Activated naive CD8-positive, alpha-beta T cell treated with anti-CD3 and anti-CD28 coated beads, Interleukin-2, amount 50 U/mL, for 24 hours (primary cell): ENCODE measurements at regions not wholly inside any gene's neighbourhood (a gene's known extent, or its start where the extent isn't known, plus 50 kb on each side); places are given as distances from the start of the nearest gene placed in this dataset.
A peak's percentile ranks its signal among the peaks of the same experiment; 100 is the strongest.
"Not testable (repeated sequence)": the region's sequence is repeated elsewhere in the genome, so short reads cannot be mapped to it uniquely, and the experiment has no call there.

Source experiments
- ATAC-seq: fragments of 150-1000 bp; cut with Tn5 transposase; one replicate; pipeline ENCODE4 v1.10.0; 2021
- DNase-seq: peaks from one replicate; pipeline ENCODE4 v3.0.0; 2021
- H3K27ac Mint-ChIP-seq: one replicate; pipeline ENCODE4 v1.8.0; 2021; ENCODE audit warnings: mild to moderate bottlenecking, mixed read lengths
- H3K27me3 Mint-ChIP-seq: one replicate; pipeline ENCODE4 v1.8.0; 2021; ENCODE audit warnings: mixed read lengths
- H3K36me3 Mint-ChIP-seq: one replicate; pipeline ENCODE4 v1.8.0; 2021; ENCODE audit warnings: low read depth, mixed read lengths
- H3K4me1 Mint-ChIP-seq: one replicate; pipeline ENCODE4 v1.8.0; 2021; ENCODE audit warnings: mixed read lengths
- H3K4me3 Mint-ChIP-seq: one replicate; pipeline ENCODE4 v1.8.0; 2021; ENCODE audit warnings: mild to moderate bottlenecking, moderate library complexity, mixed read lengths
- H3K9me3 Mint-ChIP-seq: one replicate; pipeline ENCODE4 v1.8.0; 2021; ENCODE audit warnings: mixed read lengths

DNA sequence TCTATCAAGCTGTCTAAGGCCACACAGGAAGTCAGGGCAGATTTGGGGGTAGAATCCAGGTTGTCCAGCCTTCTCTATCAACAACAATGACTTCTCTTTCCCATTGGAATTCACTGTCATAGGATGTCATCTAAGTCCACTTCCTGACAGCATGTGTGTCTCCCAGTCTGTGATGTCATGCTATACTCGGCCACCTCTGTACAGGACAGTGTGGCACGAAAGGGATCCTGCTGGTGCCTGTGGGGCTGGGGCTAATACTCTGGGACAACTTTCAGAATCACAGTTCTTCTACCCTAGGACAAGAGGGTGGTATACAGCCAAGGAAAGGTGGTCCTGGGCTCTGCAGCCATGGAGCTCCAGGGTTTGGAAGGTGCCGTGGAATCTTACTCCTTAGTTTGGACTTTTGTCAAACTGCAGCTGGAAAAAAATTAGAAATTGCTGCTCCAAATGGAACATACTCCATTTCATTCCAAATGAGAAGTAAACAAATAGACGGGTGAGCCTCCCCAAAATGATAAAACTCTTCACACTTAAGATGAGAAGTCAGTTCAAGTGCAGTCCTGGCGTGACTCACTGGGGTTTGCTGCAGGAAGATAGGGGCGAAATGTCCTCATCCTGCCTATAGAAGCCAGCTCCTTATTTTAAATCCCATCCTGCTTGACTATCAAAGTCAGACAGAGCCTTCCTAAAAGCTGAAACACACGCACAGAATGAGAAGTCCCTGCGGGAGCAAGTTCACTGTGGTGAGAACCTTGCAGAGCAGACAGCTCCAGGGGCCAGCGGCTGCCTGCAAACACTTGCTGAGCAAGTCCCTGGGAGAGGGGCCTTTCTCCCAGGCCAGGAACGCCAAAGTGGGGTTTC, 144.2 kb upstream of the PLGLB2 start:
- not testable (repeated sequence) for H3K27ac Mint-ChIP-seq, H3K9me3 Mint-ChIP-seq, ATAC-seq, H3K4me3 Mint-ChIP-seq, H3K36me3 Mint-ChIP-seq, H3K4me1 Mint-ChIP-seq, H3K27me3 Mint-ChIP-seq, DNase-seq

DNA sequence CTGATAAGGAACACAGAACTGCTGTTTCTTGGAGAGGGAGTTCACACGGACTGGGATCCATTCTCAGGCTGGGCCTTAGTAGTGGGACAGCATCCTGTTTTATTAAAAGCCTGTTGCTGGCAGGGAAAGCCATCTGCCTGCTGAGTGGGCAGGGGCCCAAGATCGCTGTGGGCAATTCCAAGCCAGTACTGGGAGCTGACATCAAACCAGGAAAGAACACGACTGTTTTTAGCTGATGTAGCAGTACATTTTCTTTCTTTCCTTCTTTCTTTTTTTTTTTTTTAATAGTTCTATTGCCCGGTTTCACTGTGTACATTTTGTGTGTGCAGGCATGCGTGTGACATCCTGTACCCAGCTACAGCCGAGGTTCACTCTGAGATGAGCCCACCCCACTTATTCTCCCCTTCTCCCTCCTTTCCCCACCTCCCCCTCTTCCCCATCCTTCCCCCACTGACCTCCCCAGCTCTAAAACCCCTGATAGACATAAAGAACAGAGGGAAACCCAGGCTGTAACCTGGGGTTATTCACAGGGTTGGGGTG, 143.5 kb upstream of the PLGLB2 start:
- not testable (repeated sequence) for H3K27me3 Mint-ChIP-seq, H3K9me3 Mint-ChIP-seq, H3K4me3 Mint-ChIP-seq, DNase-seq, H3K36me3 Mint-ChIP-seq, H3K4me1 Mint-ChIP-seq, ATAC-seq, H3K27ac Mint-ChIP-seq

DNA sequence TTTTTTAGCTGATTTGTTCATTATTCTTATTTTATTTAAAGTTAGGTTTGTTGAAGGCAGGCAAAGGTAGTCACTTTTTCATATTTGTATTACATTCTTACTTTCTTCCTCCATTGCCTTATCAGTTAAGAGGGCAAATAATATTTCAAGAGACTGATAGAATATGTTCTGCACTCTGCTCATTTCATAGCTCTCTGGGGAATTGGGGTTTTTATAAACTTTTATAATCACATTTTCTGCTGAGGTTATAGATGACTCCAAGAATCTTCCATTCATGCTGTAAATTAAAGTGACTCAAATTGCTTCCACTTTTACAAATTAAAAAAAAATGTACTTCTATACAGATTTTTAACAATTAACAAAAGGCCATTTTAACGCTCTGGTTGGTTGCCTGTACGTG, 142.9 kb upstream of the PLGLB2 start:
- H3K4me1 Mint-ChIP-seq, H3K27ac Mint-ChIP-seq, H3K4me3 Mint-ChIP-seq, DNase-seq, H3K36me3 Mint-ChIP-seq, H3K9me3 Mint-ChIP-seq, ATAC-seq, H3K27me3 Mint-ChIP-seq: not testable (repeated sequence)

DNA sequence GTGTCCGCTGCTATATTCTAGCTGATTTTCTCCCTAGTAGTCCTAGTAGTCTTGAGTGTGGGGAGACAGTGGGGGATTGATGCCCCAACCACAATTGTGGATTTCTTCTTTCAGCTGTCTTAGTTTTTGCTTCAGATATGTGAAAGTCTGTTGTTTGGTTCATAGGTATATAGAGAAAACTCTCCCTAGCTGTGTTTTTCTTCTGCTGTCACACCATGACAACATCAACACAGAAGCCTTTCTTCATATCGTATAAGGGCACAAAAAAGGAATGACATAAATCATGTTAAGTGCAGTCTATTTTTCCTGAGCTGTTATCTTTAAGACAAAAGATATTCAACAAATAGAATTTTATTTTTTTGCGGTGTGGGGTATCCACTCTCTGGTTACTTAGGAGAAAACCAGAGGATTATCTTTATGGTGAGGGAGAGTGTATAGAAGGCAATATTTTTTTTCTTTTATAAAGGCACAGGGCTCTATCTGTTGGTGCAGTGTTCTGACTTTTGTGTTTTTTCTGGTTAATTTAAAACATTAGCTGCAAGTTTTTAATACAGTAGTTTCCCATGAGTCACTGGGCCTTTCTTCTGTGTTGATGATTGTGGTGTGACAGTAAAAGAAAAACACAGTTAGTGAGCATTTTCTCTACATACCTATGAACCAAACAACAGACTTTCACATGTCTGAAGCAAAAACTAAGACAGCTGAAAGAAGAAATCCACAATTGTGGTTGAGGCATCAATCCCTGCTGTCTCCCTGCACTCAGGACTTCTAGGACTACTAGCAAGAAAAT, 139.3 kb upstream of the PLGLB2 start:
- DNase-seq, H3K4me3 Mint-ChIP-seq, H3K4me1 Mint-ChIP-seq, ATAC-seq, H3K27ac Mint-ChIP-seq, H3K9me3 Mint-ChIP-seq, H3K27me3 Mint-ChIP-seq, H3K36me3 Mint-ChIP-seq: not testable (repeated sequence)

DNA sequence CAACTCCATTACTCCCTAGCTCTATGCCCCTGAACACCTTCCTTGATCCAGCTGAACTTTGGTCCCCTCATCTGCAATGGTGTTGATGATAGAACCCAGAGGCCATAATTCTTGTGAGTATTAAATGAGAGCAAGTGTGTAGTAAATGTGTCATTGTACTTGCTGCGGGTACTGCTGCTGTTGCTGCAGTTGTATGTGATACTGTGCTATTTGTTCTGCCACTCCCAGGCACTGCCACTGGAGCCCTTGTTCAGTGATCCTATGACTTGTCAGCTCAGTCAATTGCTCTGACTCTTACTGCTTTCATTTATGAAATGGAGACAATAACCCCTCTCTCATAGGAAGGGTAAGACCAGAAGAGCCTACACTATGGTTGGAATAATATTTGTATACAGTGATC, 136.9 kb upstream of the PLGLB2 start:
- not testable (repeated sequence) for H3K4me3 Mint-ChIP-seq, H3K9me3 Mint-ChIP-seq, H3K4me1 Mint-ChIP-seq, ATAC-seq, DNase-seq, H3K27me3 Mint-ChIP-seq, H3K27ac Mint-ChIP-seq, H3K36me3 Mint-ChIP-seq

DNA sequence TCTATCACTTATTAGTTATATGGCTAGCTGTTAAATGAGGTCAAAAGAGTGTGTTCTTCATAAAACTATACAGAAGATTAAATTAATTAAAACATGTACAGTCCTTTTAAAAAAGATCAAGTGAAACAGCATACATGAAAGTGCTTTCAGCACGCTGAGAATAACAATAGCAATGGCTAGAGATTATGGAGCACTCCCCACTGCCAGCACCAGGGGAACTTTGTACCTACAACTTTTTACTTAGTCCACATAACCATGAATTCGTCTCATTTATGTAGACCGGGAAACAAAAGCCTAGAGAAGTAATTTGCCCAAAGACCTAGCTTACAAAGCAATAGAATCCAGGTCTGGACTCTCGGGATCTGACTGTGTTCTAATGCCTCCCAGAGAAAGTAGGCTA, 136.5 kb upstream of the PLGLB2 start:
- H3K27ac Mint-ChIP-seq, H3K4me1 Mint-ChIP-seq, H3K27me3 Mint-ChIP-seq, ATAC-seq, H3K36me3 Mint-ChIP-seq, H3K9me3 Mint-ChIP-seq, H3K4me3 Mint-ChIP-seq, DNase-seq: not testable (repeated sequence)

DNA sequence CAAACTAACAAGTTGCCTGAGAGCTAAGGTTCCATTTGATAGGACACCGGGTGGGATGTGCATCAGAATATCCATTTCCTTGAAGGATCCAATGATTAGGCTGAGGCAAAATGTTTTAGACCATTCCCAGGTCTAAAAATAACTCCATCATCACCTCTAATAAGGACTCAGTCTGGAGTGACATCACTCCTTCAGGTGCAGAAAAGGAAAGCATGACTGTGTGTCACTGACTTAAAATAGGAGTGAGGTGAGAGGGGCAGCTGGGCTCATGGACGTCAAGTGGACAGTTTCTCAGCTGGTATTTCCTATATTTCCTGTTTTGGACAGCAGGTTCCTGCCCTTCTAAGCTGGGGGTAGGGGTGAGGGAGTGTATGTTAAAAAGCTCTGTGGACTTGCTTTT, 135.9 kb upstream of the PLGLB2 start:
- ATAC-seq, H3K4me3 Mint-ChIP-seq, H3K36me3 Mint-ChIP-seq, H3K27me3 Mint-ChIP-seq, DNase-seq, H3K4me1 Mint-ChIP-seq, H3K27ac Mint-ChIP-seq, H3K9me3 Mint-ChIP-seq: not testable (repeated sequence)

DNA sequence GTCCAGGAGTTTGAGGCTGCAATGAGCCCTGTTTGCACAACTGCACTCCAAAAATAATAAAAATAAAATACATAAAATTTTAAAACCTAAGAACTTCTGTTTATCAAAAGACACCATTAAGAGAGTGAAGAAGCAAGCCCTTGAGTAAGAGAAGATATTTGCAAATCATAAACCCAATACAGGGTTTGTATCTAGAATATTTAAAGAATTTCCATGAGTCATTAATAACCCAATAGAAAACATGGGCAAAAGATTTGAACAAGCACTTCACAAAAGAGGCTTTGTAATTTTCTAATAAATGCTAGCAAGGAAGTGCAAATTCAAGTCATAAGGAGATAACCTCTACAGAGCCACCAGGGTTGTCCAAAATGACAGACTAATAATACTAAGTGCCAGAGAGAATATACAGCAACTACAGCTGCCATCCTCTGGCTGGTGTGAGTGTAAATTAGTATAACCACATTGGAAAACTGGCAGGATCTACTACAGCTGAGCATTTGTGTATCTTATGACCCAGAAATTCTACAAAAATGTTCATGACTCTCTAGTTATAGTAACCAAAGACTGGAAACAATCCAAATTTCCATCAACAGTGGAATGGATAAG, 133.0 kb upstream of the PLGLB2 start:
- H3K27ac Mint-ChIP-seq, H3K4me3 Mint-ChIP-seq, H3K27me3 Mint-ChIP-seq, H3K9me3 Mint-ChIP-seq, H3K36me3 Mint-ChIP-seq, DNase-seq, ATAC-seq, H3K4me1 Mint-ChIP-seq: not testable (repeated sequence)

DNA sequence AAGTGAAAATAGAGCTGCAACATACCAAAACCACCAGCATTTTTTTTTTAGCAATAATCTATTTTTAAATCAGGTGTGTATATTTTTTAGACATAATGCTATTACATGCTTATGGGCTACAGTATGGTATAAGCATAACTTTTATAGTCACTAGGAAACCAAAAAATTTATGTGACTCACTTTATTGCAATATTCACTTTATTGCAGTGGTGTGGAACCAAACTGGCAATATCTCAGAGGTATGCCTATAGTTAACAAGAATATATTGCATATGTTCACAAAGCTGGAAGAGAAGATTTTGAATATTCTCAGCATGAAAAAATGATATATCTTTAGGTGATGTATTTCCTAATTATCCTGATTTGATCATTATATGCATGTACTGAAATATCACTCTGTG, 128.8 kb upstream of the PLGLB2 start:
- not testable (repeated sequence) for H3K4me3 Mint-ChIP-seq, H3K4me1 Mint-ChIP-seq, H3K36me3 Mint-ChIP-seq, DNase-seq, H3K9me3 Mint-ChIP-seq, H3K27ac Mint-ChIP-seq, H3K27me3 Mint-ChIP-seq, ATAC-seq

DNA sequence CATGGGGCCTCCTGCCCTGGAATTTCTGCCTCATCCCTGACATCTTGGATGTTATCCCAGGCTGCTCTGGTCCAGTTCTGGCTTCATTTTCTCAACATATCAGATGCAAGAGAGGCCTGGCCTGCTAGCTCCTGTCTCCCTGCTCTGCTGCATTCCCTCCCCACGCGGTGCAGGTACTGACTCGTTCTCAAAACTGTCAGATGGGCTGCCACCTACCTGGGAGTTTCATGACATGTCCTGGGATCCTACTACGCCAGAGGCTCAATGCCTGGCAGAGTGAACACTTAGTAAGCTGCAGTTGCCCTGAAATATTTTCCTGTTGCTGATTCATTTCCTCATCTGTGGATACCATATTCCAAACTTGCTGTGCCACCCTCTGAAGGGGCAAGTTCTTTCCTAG, 126.7 kb upstream of the PLGLB2 start:
- H3K4me1 Mint-ChIP-seq, ATAC-seq, H3K27ac Mint-ChIP-seq, H3K4me3 Mint-ChIP-seq, H3K9me3 Mint-ChIP-seq, H3K27me3 Mint-ChIP-seq, H3K36me3 Mint-ChIP-seq, DNase-seq: not testable (repeated sequence)

DNA sequence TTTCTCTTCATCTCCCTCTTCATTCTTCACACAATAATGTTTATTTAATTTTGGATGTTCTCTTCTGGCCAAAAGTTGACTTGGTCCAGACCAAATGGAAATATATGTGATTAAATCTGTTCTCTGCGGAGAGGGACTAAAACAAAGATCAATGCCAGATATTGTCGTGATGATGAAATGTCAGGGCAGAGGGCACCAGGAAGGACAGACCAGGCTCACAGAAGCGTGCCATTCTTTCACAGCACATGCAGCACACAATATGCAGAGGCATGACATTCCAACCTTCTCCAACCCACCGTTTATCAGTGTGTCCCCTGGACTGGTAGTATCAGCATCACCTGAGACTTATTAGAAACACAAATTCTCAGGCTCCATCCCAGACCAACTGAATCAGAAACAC, 125.2 kb upstream of the PLGLB2 start:
- not testable (repeated sequence) for H3K9me3 Mint-ChIP-seq, H3K4me1 Mint-ChIP-seq, H3K36me3 Mint-ChIP-seq, DNase-seq, H3K27ac Mint-ChIP-seq, H3K27me3 Mint-ChIP-seq, ATAC-seq, H3K4me3 Mint-ChIP-seq

DNA sequence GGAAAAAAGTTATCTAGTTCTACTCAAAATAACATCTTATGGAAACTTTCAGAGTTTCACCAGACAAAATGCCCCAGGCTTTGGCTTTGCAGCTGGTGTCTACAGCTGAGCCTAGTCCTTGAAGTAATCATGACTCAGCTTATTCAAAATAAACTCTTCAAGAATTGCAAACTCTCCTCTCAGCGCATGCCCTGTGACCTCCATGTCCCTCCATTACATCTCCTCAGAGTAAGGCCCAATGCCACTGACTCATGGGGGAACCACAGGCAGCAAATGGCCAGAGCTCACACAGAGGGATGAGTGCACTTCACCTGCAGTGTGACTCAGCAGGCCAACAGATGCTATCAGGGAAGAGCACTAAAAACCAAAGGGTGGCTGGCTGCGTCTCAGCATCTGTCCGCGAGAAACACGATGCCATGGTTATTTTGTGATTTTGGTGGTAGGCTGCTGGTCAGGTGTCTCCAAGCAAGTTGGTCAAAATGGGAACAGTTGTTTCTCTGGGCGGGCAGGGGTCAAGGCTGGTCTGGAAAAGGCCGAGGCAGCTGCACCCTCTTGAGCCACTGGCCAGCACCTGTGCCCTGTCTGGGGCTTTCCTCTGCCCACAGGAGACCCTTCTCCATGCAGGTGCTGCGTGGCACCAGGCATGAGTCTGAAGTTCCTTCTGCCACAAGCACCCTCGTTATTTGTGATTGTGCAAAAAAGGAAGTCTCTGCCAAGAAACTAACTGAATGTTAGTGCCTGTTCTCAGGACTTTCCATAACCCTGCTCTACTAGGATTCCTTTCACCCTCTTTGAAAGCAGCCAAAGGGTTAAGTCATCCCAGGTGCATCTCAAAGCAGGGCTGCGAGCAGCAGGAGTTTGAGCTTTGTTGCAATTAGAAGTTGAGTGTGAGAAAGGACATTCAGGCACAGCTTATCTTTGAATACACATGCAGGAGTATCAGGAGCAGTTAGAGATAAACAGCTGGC, 118.1 kb upstream of the PLGLB2 start:
- peak; percentile 45 for DNase-seq
- not testable (repeated sequence) for H3K36me3 Mint-ChIP-seq, H3K4me3 Mint-ChIP-seq, H3K27ac Mint-ChIP-seq, H3K9me3 Mint-ChIP-seq, H3K27me3 Mint-ChIP-seq
- ATAC-seq: peak; percentile 51
- H3K4me1 Mint-ChIP-seq: peaks cover 22% of the 10 kb centered on the region

DNA sequence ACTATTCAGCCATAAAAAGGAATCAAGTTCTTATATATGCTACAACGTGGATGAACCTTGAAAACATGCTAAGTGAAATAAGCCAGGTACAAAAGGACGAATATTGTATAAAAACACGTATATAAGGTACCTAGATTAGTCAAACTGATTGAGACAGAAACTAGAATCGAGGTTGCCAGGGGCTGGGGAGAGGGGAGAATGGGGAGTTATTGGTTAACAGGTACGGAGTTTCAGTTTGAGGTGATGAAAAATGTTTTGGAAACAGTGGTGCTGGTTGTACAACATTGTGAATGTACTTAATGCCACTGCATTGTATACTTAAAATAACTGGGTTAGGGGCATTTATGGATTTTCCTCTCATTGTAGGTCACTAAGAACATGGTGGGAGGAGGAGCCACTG, 117.0 kb upstream of the PLGLB2 start:
- not testable (repeated sequence) for H3K36me3 Mint-ChIP-seq, H3K27me3 Mint-ChIP-seq, H3K27ac Mint-ChIP-seq, H3K9me3 Mint-ChIP-seq, H3K4me3 Mint-ChIP-seq, DNase-seq
- ATAC-seq: peak; percentile 4
- H3K4me1 Mint-ChIP-seq: peaks cover 26% of the 10 kb centered on the region

DNA sequence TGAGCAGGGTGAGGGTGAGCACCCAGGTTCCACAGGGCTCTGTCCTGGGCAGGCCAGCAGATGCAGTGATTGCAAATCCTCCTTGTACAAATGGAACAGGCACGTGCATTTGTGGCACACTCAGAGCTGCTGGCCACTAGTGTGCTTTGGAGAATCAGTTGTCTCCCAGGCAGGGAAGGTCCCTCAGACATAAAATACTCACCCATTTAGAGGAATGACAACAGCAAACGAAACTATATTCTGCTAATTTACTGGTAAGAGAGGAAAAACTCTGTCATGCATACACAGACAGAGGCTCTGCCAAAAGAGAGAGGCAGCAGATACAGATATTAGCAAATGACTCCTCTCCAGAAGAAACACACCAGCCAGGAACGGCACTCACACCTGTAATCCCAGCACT, 116.5 kb upstream of the PLGLB2 start:
- not testable (repeated sequence) for H3K9me3 Mint-ChIP-seq, H3K27me3 Mint-ChIP-seq, H3K36me3 Mint-ChIP-seq
- Mint-ChIP-seq H3K27ac (peak overlapping the region; percentile 96), H3K4me1 (peaks cover 28% of the 10 kb centered on the region), H3K4me3 (peak overlapping the region; percentile 53)
- peak; percentile 24 for DNase-seq
- ATAC-seq: peak; percentile 50
